ENCODE measurements at regions not wholly inside any gene's neighbourhood (a gene's known extent, or its start where the extent isn't known, plus 50 kb on each side); places are given as distances from the start of the nearest gene placed in this dataset.

GRCh38 chr9:19614294-19614693, 174.5 kb downstream of the SLC24A2 start:
- Mint-ChIP-seq H3K27ac (no peak overlapping the region), H3K4me3 (no peak overlapping the region), H3K9me3 (peaks cover 0 to 7% (median 0%) of the 10 kb centered on the region in 7 donors), H3K27me3 (ENCODE audit: low read depth in 3 of 3) (peaks cover 9 to 11% (median 10%) of the 10 kb centered on the region in 3 donors), H3K36me3 (no peaks in the 10 kb centered on the region), H3K4me1 (peaks cover 3% of the 10 kb centered on the region)
- no peaks in the 10 kb centered on the region for H3K36me3 ChIP-seq (replicated peaks in 1 of 2; ENCODE audit: control insufficient read depth in 1 of 2, insufficient read depth in 2 of 2, low read length in 2 of 2)
- no peak overlapping the region for H3K4me2 ChIP-seq (replicated peaks; ENCODE audit: extremely low read depth, low read length, poor library complexity, severe bottlenecking)
- no peak overlapping the region for H3K4me3 ChIP-seq (replicated peaks in 1 of 3; ENCODE audit: low read depth in 2 of 3, low read length in 3 of 3)
- H4K20me1 ChIP-seq (ENCODE audit: insufficient read depth, low read length), result no peaks in the 10 kb centered on the region
- DNase-seq, result no peak
- no peaks in the 10 kb centered on the region for H3K79me2 ChIP-seq (ENCODE audit: insufficient read depth, low read length)
- H3K27ac ChIP-seq (ENCODE audit: low read depth in 1 of 2, low read length in 2 of 2), result no peak overlapping the region
- no peaks in the 10 kb centered on the region for H3K4me1 ChIP-seq (ENCODE audit: control insufficient read depth in 1 of 2, insufficient read depth in 2 of 2, low read length in 2 of 2)
- H2AFZ ChIP-seq (ENCODE audit: insufficient read depth, low read depth, low read length, poor library complexity, severe bottlenecking), result no peak overlapping the region
- H3K9ac ChIP-seq (ENCODE audit: insufficient read depth, low read length, poor library complexity, severe bottlenecking), result no peak overlapping the region
- H3K27me3 ChIP-seq (ENCODE audit: control insufficient read depth in 2 of 2, insufficient read depth in 2 of 2, low read length in 2 of 2), result no peaks in the 10 kb centered on the region
- intact Hi-C loops (cut with micrococcal nuclease), result no loop called here
- no peaks in the 10 kb centered on the region for H3K9me3 ChIP-seq (replicated peaks in 1 of 2; ENCODE audit: control insufficient read depth in 1 of 2, insufficient read depth in 1 of 2, low read length in 2 of 2)
- TF ChIP-seq, protein P1, sequence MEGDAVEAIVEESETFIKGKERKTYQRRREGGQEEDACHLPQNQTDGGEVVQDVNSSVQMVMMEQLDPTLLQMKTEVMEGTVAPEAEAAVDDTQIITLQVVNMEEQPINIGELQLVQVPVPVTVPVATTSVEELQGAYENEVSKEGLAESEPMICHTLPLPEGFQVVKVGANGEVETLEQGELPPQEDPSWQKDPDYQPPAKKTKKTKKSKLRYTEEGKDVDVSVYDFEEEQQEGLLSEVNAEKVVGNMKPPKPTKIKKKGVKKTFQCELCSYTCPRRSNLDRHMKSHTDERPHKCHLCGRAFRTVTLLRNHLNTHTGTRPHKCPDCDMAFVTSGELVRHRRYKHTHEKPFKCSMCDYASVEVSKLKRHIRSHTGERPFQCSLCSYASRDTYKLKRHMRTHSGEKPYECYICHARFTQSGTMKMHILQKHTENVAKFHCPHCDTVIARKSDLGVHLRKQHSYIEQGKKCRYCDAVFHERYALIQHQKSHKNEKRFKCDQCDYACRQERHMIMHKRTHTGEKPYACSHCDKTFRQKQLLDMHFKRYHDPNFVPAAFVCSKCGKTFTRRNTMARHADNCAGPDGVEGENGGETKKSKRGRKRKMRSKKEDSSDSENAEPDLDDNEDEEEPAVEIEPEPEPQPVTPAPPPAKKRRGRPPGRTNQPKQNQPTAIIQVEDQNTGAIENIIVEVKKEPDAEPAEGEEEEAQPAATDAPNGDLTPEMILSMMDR (IDR thresholded peaks at IDR 0.05), result no peak

- Mint-ChIP-seq H3K4me3 (no peak overlapping the region), H3K9me3 (peaks cover 0 to 8% (median 3%) of the 10 kb centered on the region in 7 donors), H3K36me3 (no peaks in the 10 kb centered on the region), H3K27ac (no peak overlapping the region), H3K27me3 (ENCODE audit: low read depth in 3 of 3) (peaks cover 0 to 10% (median 1%) of the 10 kb centered on the region in 3 donors), H3K4me1 (no peaks in the 10 kb centered on the region)
- no peak for DNase-seq
- Histone ChIP-seq H3K9ac (ENCODE audit: insufficient read depth, low read length, poor library complexity, severe bottlenecking) (no peak overlapping the region), H3K4me2 (replicated peaks; ENCODE audit: extremely low read depth, low read length, poor library complexity, severe bottlenecking) (no peak overlapping the region), H2AFZ (ENCODE audit: insufficient read depth, low read depth, low read length, poor library complexity, severe bottlenecking) (no peak overlapping the region), H3K79me2 (ENCODE audit: insufficient read depth, low read length) (no peaks in the 10 kb centered on the region), H3K4me3 (replicated peaks in 1 of 3; ENCODE audit: low read depth in 2 of 3, low read length in 3 of 3) (no peak overlapping the region), H3K27me3 (ENCODE audit: control insufficient read depth in 2 of 2, insufficient read depth in 2 of 2, low read length in 2 of 2) (no peaks in the 10 kb centered on the region), H3K4me1 (ENCODE audit: control insufficient read depth in 1 of 2, insufficient read depth in 2 of 2, low read length in 2 of 2) (no peaks in the 10 kb centered on the region), H3K36me3 (replicated peaks in 1 of 2; ENCODE audit: control insufficient read depth in 1 of 2, insufficient read depth in 2 of 2, low read length in 2 of 2) (no peaks in the 10 kb centered on the region), H3K27ac (ENCODE audit: low read depth in 1 of 2, low read length in 2 of 2) (no peak overlapping the region), H4K20me1 (ENCODE audit: insufficient read depth, low read length) (no peaks in the 10 kb centered on the region), H3K9me3 (replicated peaks in 1 of 2; ENCODE audit: control insufficient read depth in 1 of 2, insufficient read depth in 1 of 2, low read length in 2 of 2) (no peaks in the 10 kb centered on the region)
- TF ChIP-seq, protein P1 (IDR thresholded peaks at IDR 0.05), result no peak
- intact Hi-C loops (cut with micrococcal nuclease), result no loop called here
- WGBS (ENCODE audit: insufficient coverage), result no CpG with 5 or more reads among the region's 2 CpGs
Measured at GRCh38 chr9:19600538-19600937, 188.3 kb downstream of the SLC24A2 start.

Measured in CD14-positive monocyte (primary cell).